IPS-18a (cell line): ENCODE measurements at regions not wholly inside any gene's neighbourhood (a gene's known extent, or its start where the extent isn't known, plus 50 kb on each side); places are given as distances from the start of the nearest gene placed in this dataset.

ENCODE experiments used
- H3K27ac ChIP-seq: one replicate; pipeline ENCODE4 v1.5.1; 2013; ENCODE audit warnings: low read length
- H3K27me3 ChIP-seq: one replicate; pipeline ENCODE4 v1.6.1; 2013; ENCODE audit warnings: mild to moderate bottlenecking, low read length; ENCODE audit not compliant: control insufficient read depth, insufficient read depth
- H3K36me3 ChIP-seq: one replicate; pipeline ENCODE4 v1.6.1; 2013; ENCODE audit warnings: low read depth, low read length; ENCODE audit not compliant: control insufficient read depth
- H3K4me1 ChIP-seq: one replicate; pipeline ENCODE4 v1.6.1; 2013; ENCODE audit warnings: low read depth, low read length; ENCODE audit not compliant: control insufficient read depth
- H3K4me3 ChIP-seq: one replicate; pipeline ENCODE4 v1.5.1; 2013; ENCODE audit warnings: low read length
- H3K9ac ChIP-seq: one replicate; pipeline ENCODE4 v1.6.1; 2013; ENCODE audit warnings: mild to moderate bottlenecking, low read length, moderate library complexity
- H3K9me3 ChIP-seq: one replicate; pipeline ENCODE4 v1.6.1; 2013; ENCODE audit warnings: low read depth, low read length; ENCODE audit not compliant: control insufficient read depth

DNA sequence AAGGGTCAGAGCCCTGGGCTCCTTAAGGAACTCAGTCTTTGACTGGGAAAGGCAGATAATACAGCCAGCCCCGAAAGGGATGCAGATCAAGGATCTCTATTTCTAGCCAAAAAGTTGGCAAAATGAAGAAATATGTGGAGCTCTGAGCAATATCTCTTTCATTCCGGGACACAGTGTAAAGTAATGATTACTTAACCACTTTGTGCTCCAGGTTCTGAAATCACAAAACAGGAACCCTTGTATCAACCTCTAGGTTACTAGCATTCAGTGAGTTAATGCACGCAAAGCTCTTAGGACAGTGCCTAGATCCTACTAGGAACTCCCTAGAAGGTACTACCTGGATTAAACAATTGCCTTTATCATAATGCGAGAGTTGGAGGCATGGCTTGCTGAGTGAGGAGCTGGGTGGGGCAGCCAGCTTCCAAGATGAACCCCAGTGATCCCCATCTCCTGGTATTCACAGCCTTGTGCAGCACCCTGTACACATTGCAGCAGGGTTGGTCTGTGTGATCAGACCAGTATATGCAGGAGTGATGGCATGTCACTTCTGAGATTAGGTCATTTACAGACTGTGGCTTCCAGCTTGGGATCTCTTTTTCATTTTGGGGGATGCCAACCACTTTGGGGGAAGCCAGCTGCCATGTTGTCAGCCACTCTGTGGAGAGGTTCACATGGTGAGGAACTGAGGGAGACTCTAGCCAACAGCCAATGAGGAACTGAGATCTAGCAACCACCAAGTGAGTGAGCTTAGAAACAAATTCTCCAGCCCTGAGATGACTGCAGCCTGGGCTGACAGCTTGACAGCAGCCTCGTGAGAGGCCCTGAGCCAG is 103.1 kb upstream of the SLC44A1 start:
- H3K36me3 ChIP-seq = no peaks in the 10 kb centered on the region
- no peak overlapping the region for H3K9ac ChIP-seq
- H3K9me3 ChIP-seq = no peaks in the 10 kb centered on the region
- peaks cover 23% of the 10 kb centered on the region for H3K4me1 ChIP-seq
- H3K4me3 ChIP-seq = no peak overlapping the region
- H3K27me3 ChIP-seq = peaks cover 3% of the 10 kb centered on the region
- H3K27ac ChIP-seq = no peak overlapping the region

- no peak overlapping the region for H3K27ac ChIP-seq
These were observed 102.5 kb upstream of the SLC44A1 start for GRCh38 chr9:105141976-105142250.

GRCh38 chr9:105142406-105143135 is 101.9 kb upstream of the SLC44A1 start:
- H3K9me3 ChIP-seq = no peaks in the 10 kb centered on the region
- H3K27me3 ChIP-seq = peaks cover 3% of the 10 kb centered on the region
- H3K4me3 ChIP-seq = no peak overlapping the region
- no peak overlapping the region for H3K9ac ChIP-seq
- no peak overlapping the region for H3K27ac ChIP-seq
- no peaks in the 10 kb centered on the region for H3K36me3 ChIP-seq
- H3K4me1 ChIP-seq = peaks cover 23% of the 10 kb centered on the region

More at GRCh38 chr9:105141976-105142250, 102.5 kb upstream of the SLC44A1 start:
- Histone ChIP-seq H3K9me3 (no peaks in the 10 kb centered on the region), H3K9ac (no peak overlapping the region), H3K4me1 (peaks cover 23% of the 10 kb centered on the region), H3K27me3 (peaks cover 3% of the 10 kb centered on the region), H3K36me3 (no peaks in the 10 kb centered on the region), H3K4me3 (no peak overlapping the region)

- Histone ChIP-seq H3K9ac (no peak overlapping the region), H3K4me1 (peaks cover 23% of the 10 kb centered on the region), H3K36me3 (no peaks in the 10 kb centered on the region), H3K9me3 (no peaks in the 10 kb centered on the region), H3K27ac (no peak overlapping the region), H3K27me3 (peaks cover 3% of the 10 kb centered on the region), H3K4me3 (no peak overlapping the region)
These were observed 101.4 kb upstream of the SLC44A1 start for GRCh38 chr9:105143136-105143430.

DNA sequence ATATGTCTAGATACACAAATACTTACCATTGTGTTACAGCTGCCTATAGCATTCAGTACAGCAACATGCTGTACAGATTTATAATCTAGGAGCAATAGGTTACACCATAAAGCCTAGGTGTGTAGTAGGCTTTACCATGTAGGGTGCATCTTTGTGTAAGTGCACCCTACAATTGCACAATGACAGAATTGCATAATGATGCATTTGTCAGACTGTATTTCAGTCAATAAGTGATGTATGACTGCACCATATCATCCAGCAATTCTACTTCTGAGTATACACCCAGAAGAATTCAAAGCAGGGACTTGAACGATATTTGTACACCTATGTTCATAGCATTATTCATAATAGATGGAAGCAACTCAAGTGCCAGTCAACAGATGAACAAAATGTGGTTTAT is 100.4 kb upstream of the SLC44A1 start:
- peaks cover 21% of the 10 kb centered on the region for H3K4me1 ChIP-seq
- peaks cover 3% of the 10 kb centered on the region for H3K27me3 ChIP-seq
- H3K4me3 ChIP-seq = no peak overlapping the region
- no peak overlapping the region for H3K9ac ChIP-seq
- H3K27ac ChIP-seq = no peak overlapping the region
- no peaks in the 10 kb centered on the region for H3K9me3 ChIP-seq
- H3K36me3 ChIP-seq = no peaks in the 10 kb centered on the region

GRCh38 chr9:105144841-105145240 is 99.6 kb upstream of the SLC44A1 start:
- no peak overlapping the region for H3K9ac ChIP-seq
- H3K4me1 ChIP-seq = peaks cover 16% of the 10 kb centered on the region
- peaks cover 3% of the 10 kb centered on the region for H3K27me3 ChIP-seq
- no peaks in the 10 kb centered on the region for H3K36me3 ChIP-seq
- no peaks in the 10 kb centered on the region for H3K9me3 ChIP-seq
- H3K4me3 ChIP-seq = no peak overlapping the region
- no peak overlapping the region for H3K27ac ChIP-seq

- Histone ChIP-seq H3K27ac (no peak overlapping the region), H3K4me3 (no peak overlapping the region), H3K9ac (no peak overlapping the region), H3K36me3 (no peaks in the 10 kb centered on the region), H3K4me1 (peaks cover 6% of the 10 kb centered on the region), H3K27me3 (peaks cover 2% of the 10 kb centered on the region), H3K9me3 (no peaks in the 10 kb centered on the region)
These were observed 97.8 kb upstream of the SLC44A1 start for GRCh38 chr9:105146677-105147076.

- H3K27me3 ChIP-seq = no peaks in the 10 kb centered on the region
- no peak overlapping the region for H3K27ac ChIP-seq
- H3K9ac ChIP-seq = no peak overlapping the region
- peaks cover 6% of the 10 kb centered on the region for H3K4me1 ChIP-seq
- H3K4me3 ChIP-seq = no peak overlapping the region
- H3K9me3 ChIP-seq = no peaks in the 10 kb centered on the region
- H3K36me3 ChIP-seq = no peaks in the 10 kb centered on the region
These were observed 97.2 kb upstream of the SLC44A1 start for GRCh38 chr9:105147110-105147871.

DNA sequence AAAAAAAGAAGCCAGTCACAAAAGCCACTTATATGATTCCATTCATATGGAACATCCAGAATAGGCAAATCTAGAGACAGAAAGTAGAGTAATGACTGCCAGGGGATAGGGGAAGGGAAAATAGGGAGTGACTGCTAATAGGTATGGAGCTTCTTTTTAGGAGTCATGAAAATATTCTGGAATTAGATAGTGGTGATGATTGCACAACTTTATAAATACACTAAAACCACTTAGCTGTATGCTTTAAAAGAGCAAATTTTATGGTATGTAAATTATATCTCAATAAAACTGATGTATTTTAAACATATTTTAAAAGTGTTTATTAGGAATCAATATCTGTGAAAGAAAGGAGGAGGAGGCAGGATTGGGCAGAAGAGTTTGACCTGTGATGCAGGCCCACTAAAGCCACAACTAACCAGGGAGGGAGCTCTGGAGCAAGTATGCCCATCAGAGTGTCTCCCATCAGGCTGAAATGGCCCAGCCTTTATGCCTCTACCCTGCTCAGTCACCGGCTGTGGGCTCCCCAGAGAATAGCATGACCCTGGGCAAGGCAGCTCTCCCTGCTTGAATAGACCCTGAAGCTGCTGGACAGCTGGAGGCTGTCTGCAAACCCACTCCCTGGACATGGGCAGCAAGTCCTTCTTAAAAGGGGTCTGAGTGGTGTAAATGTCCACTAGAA is 96.0 kb upstream of the SLC44A1 start:
- no peak overlapping the region for H3K4me3 ChIP-seq
- H3K27ac ChIP-seq = no peak overlapping the region
- H3K36me3 ChIP-seq = no peaks in the 10 kb centered on the region
- H3K27me3 ChIP-seq = no peaks in the 10 kb centered on the region
- no peak overlapping the region for H3K9ac ChIP-seq
- H3K9me3 ChIP-seq = no peaks in the 10 kb centered on the region
- peaks cover 6% of the 10 kb centered on the region for H3K4me1 ChIP-seq

- Histone ChIP-seq H3K27ac (no peak overlapping the region), H3K36me3 (no peaks in the 10 kb centered on the region), H3K4me3 (no peak overlapping the region), H3K9ac (no peak overlapping the region), H3K9me3 (no peaks in the 10 kb centered on the region), H3K4me1 (peaks cover 6% of the 10 kb centered on the region), H3K27me3 (no peaks in the 10 kb centered on the region)
These were observed 93.3 kb upstream of the SLC44A1 start for GRCh38 chr9:105150991-105151685.

DNA sequence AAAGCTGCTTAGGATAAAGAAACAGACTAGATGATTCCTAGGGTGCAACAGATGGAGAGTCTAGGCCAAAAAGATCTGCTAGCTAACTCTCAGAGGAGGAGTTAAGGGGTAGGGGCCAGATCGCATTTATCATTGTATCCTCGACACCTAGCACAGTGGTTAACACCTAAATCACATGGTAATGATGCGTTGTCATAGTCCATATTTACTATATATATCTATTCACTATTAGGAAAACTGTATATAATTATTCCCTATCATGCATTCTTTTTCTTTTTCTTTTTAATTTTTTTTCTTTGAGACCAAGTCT is 92.8 kb upstream of the SLC44A1 start:
- H3K4me3 ChIP-seq = no peak overlapping the region
- H3K27me3 ChIP-seq = no peaks in the 10 kb centered on the region
- H3K4me1 ChIP-seq = peaks cover 6% of the 10 kb centered on the region
- no peaks in the 10 kb centered on the region for H3K9me3 ChIP-seq
- no peak overlapping the region for H3K9ac ChIP-seq
- H3K36me3 ChIP-seq = no peaks in the 10 kb centered on the region
- H3K27ac ChIP-seq = no peak overlapping the region
